DOHH2 (cell line): ENCODE measurements at regions not wholly inside any gene's neighbourhood (a gene's known extent, or its start where the extent isn't known, plus 50 kb on each side); places are given as distances from the start of the nearest gene placed in this dataset.

ENCODE experiments used
- H3F3A ChIP-seq: fragments of 200-600 bp; sonication (generic), shearing (Covaris generic); 2 replicates; pipeline ENCODE4 v1.6.0; 2016; ENCODE audit warnings: antibody characterized with exemption, mild to moderate bottlenecking; ENCODE audit not compliant: control insufficient read depth, insufficient read depth
- H3K27ac ChIP-seq: fragments of 200-600 bp; sonication (generic); 2 replicates; pipeline ENCODE4 v1.5.1; 2014; ENCODE audit warnings: low read depth, mild to moderate bottlenecking, low read length, moderate library complexity
- H3K27me3 ChIP-seq: fragments of 200-600 bp; sonication (generic); 2 replicates; pipeline ENCODE4 v1.6.1; 2014; ENCODE audit warnings: mild to moderate bottlenecking, low read length, mixed read lengths; ENCODE audit not compliant: control insufficient read depth
- H3K36me3 ChIP-seq: fragments of 200-600 bp; sonication (generic); 2 replicates; pipeline ENCODE4 v1.6.1; 2014; ENCODE audit warnings: mild to moderate bottlenecking, low read length, moderate library complexity, mixed read lengths; ENCODE audit not compliant: control insufficient read depth
- H3K4me1 ChIP-seq: fragments of 200-600 bp; sonication (generic); 2 replicates; pipeline ENCODE4 v1.6.1; 2014; ENCODE audit warnings: mild to moderate bottlenecking, low read length, mixed read lengths; ENCODE audit not compliant: control insufficient read depth
- H3K4me2 ChIP-seq: fragments of 200-600 bp; sonication (generic); 2 replicates; pipeline ENCODE4 v1.6.0; 2014; ENCODE audit warnings: mild to moderate bottlenecking, low read length, moderate library complexity
- H3K4me3 ChIP-seq: fragments of 200-600 bp; sonication (generic); 2 replicates; pipeline ENCODE4 v1.5.1; 2014; ENCODE audit warnings: mild to moderate bottlenecking, low read length, mixed read lengths
- H3K79me2 ChIP-seq: fragments of 200-600 bp; sonication (generic); 2 replicates; pipeline ENCODE4 v1.6.1; 2014; ENCODE audit warnings: mild to moderate bottlenecking, low read length, mixed read lengths; ENCODE audit not compliant: control insufficient read depth
- H3K9me2 ChIP-seq: fragments of 200-600 bp; sonication (generic); replicated peaks from 2 replicates; pipeline ENCODE4 v1.6.1; 2014; ENCODE audit warnings: mild to moderate bottlenecking, low read length, mixed read lengths; ENCODE audit not compliant: control insufficient read depth
- H3K9me3 ChIP-seq: fragments of 200-600 bp; sonication (generic); 2 replicates; pipeline ENCODE4 v1.6.1; 2014; ENCODE audit warnings: antibody characterized with exemption, low read length, mixed read lengths; ENCODE audit not compliant: control insufficient read depth, insufficient read depth
- H4K20me1 ChIP-seq: fragments of 200-600 bp; sonication (generic); 2 replicates; pipeline ENCODE4 v1.6.0; 2014; ENCODE audit warnings: low read depth, mild to moderate bottlenecking, antibody characterized with exemption, low read length, moderate library complexity; ENCODE audit not compliant: control insufficient read depth, insufficient read depth
- EZH2phosphoT487 ChIP-seq: fragments of 200-600 bp; sonication (generic); IDR thresholded peaks from 2 replicates; pipeline ENCODE4 v1.6.1; 2017; ENCODE audit warnings: borderline replicate concordance, mild to moderate bottlenecking, antibody characterized with exemption, low read length, moderate library complexity, mixed read lengths
- TF ChIP-seq, protein P1 (sequence below): fragments of 200-600 bp; sonication (generic); IDR thresholded peaks from one replicate; pipeline ENCODE4 v1.5.1; 2014; ENCODE audit warnings: antibody characterized with exemption, mild to moderate bottlenecking, low read depth, low read length; ENCODE audit not compliant: poor library complexity, severe bottlenecking

DNA sequence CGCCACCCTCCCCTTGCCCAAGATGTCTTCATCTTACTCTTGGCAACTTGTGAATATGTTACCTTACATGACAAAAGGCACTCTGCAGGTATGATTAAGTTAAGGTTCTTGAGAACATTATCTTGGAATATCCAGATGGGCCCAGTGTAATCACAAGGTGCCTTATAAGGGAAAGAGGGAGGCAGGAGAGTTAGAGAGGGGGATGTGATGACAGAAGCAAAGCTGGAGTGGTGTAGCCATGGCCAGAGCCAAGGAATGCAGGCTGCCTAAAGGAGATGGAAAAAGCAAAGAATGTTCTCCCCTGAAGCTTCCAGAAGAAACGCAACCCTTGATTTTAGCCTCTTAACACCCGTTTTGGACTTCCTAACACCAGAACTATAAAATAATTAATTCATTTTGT lies 318.0 kb downstream of the C7orf25 start:
- Histone ChIP-seq H3K9me2 (no peaks in the 10 kb centered on the region; the same call in 1 of the 2 replicates), H4K20me1 (no peaks in the 10 kb centered on the region), H3K4me1 (no peaks in the 10 kb centered on the region), H3F3A (no peaks in the 10 kb centered on the region), H3K79me2 (no peaks in the 10 kb centered on the region), H3K27ac (no peak overlapping the region), H3K4me3 (no peak overlapping the region), H3K9me3 (no peaks in the 10 kb centered on the region), H3K4me2 (no peak overlapping the region), H3K36me3 (no peaks in the 10 kb centered on the region), H3K27me3 (no peaks in the 10 kb centered on the region)
- no peak for TF ChIP-seq EZH2phosphoT487
- TF ChIP-seq, protein P1, sequence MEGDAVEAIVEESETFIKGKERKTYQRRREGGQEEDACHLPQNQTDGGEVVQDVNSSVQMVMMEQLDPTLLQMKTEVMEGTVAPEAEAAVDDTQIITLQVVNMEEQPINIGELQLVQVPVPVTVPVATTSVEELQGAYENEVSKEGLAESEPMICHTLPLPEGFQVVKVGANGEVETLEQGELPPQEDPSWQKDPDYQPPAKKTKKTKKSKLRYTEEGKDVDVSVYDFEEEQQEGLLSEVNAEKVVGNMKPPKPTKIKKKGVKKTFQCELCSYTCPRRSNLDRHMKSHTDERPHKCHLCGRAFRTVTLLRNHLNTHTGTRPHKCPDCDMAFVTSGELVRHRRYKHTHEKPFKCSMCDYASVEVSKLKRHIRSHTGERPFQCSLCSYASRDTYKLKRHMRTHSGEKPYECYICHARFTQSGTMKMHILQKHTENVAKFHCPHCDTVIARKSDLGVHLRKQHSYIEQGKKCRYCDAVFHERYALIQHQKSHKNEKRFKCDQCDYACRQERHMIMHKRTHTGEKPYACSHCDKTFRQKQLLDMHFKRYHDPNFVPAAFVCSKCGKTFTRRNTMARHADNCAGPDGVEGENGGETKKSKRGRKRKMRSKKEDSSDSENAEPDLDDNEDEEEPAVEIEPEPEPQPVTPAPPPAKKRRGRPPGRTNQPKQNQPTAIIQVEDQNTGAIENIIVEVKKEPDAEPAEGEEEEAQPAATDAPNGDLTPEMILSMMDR = no peak

DNA sequence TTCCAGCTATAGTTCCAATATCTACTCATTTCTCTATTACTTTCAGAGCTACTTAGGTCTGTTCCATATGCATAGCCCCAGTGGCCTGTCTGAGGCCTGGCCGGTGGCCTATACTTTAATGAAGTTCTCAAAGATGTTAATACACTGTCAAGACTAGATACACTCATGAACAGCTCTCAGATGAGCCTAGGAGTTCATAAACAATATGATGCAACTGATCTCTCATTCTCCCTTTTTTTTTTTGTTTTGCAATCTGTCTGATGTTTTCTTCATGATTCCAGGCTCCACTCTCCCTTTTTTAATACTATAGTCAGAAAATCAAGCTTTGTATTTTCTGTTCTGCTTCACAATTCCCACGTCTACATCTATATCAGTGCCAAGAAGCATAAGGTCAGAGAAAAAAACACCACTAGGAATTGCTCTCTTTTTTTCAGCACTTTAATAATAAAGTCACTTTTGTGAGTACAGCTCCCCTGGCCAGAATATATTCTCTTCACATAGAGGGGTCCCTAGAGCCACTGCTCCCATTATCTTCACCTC lies 321.0 kb downstream of the C7orf25 start:
- no peak overlapping the region for H3K4me3 ChIP-seq
- TF ChIP-seq EZH2phosphoT487 = no peak
- TF ChIP-seq, protein P1 = no peak
- no peaks in the 10 kb centered on the region for H3K36me3 ChIP-seq
- H3K9me3 ChIP-seq = no peaks in the 10 kb centered on the region
- H3K79me2 ChIP-seq = no peaks in the 10 kb centered on the region
- no peaks in the 10 kb centered on the region for H4K20me1 ChIP-seq
- H3K27ac ChIP-seq = no peak overlapping the region
- no peaks in the 10 kb centered on the region for H3K27me3 ChIP-seq
- no peaks in the 10 kb centered on the region for H3F3A ChIP-seq
- no peaks in the 10 kb centered on the region for H3K9me2 ChIP-seq
- no peaks in the 10 kb centered on the region for H3K4me1 ChIP-seq
- no peak overlapping the region for H3K4me2 ChIP-seq

DNA sequence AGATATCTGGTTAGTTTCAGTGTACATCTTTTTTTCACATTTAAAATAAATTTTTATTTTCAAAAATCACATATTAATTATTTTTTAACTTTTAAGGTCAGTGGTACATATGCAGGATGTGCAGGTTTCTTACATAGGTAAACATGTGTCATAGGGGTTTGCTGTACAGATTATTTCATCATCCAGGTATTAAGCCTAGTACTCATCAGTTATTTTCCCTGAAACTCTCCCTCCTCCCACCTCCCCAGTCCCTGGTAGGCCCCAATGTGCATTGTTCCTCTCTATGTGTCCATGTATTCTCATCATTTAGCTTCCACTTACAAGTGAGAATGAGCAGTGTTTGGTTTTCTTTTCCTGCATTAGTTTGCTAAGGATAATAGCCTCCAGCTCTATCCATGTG lies 323.0 kb downstream of the C7orf25 start:
- H3K79me2 ChIP-seq = no peaks in the 10 kb centered on the region
- H3K9me3 ChIP-seq = no peaks in the 10 kb centered on the region
- no peaks in the 10 kb centered on the region for H3K36me3 ChIP-seq
- H3K9me2 ChIP-seq = no peaks in the 10 kb centered on the region
- H3F3A ChIP-seq = no peaks in the 10 kb centered on the region
- TF ChIP-seq, protein P1 = no peak
- no peak for TF ChIP-seq EZH2phosphoT487
- no peak overlapping the region for H3K4me3 ChIP-seq
- H4K20me1 ChIP-seq = no peaks in the 10 kb centered on the region
- H3K4me2 ChIP-seq = no peak overlapping the region
- H3K4me1 ChIP-seq = no peaks in the 10 kb centered on the region
- no peak overlapping the region for H3K27ac ChIP-seq
- H3K27me3 ChIP-seq = no peaks in the 10 kb centered on the region

DNA sequence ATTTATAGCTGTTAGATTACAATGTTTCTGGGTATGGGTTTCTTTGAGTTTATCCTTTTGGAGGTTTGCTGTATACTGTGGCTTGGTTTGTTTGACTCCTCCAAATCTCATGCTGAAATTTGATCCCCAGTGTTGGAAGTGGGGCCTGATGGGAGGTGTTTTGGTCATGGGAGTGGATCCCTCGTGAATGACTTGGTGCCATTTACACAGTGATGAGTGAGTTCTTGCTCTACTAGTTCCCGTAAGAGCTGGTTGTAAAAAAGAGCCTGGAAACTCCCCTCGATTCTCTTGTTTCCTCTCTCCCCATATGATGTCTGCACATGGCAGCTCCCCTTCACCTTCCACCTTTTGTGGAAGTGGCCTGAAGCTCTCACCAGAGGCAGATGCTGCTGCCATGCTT lies 324.1 kb downstream of the C7orf25 start:
- TF ChIP-seq, protein P1 = no peak
- no peak for TF ChIP-seq EZH2phosphoT487
- Histone ChIP-seq H3K79me2 (no peaks in the 10 kb centered on the region), H3K36me3 (no peaks in the 10 kb centered on the region), H3K4me3 (no peak overlapping the region), H3K9me3 (no peaks in the 10 kb centered on the region), H3K27ac (no peak overlapping the region), H3K9me2 (no peaks in the 10 kb centered on the region), H3K4me2 (no peak overlapping the region), H4K20me1 (no peaks in the 10 kb centered on the region), H3K4me1 (no peaks in the 10 kb centered on the region), H3K27me3 (no peaks in the 10 kb centered on the region), H3F3A (no peaks in the 10 kb centered on the region)
